Transverse colon (tissue), 4 donors: ENCODE measurements at regions not wholly inside any gene's neighbourhood (a gene's known extent, or its start where the extent isn't known, plus 50 kb on each side); places are given as distances from the start of the nearest gene placed in this dataset.

Experiments used
- EP300 ChIP-seq: sonication (generic); formaldehyde crosslinking; IDR thresholded peaks from one replicate; pipeline ENCODE4 v1.6.1; 2017; ENCODE audit warnings: antibody characterized with exemption, low read depth
- POLR2AphosphoS5 ChIP-seq, 3 donors: sonication (generic); formaldehyde crosslinking; IDR thresholded peaks; one replicate each; pipeline ENCODE4 v1.6.1; 2016; ENCODE audit warnings: antibody characterized with exemption in 3 of 3
- TF ChIP-seq, protein P1 (sequence below), 5 experiments: fragments of 200-600 bp in 3 of 5; fragments of 450-650 bp in 2 of 5; sonication (generic) in 3 of 5; IDR thresholded peaks; 1 replicate in 2 of 5; 2 replicates in 3 of 5; pipeline ENCODE4 v1.5.1; 2016 to 2017; ENCODE audit warnings: antibody characterized with exemption in 5 of 5, inconsistent platforms in 3 of 5, mild to moderate bottlenecking in 2 of 5, moderate library complexity in 1 of 5

DNA sequence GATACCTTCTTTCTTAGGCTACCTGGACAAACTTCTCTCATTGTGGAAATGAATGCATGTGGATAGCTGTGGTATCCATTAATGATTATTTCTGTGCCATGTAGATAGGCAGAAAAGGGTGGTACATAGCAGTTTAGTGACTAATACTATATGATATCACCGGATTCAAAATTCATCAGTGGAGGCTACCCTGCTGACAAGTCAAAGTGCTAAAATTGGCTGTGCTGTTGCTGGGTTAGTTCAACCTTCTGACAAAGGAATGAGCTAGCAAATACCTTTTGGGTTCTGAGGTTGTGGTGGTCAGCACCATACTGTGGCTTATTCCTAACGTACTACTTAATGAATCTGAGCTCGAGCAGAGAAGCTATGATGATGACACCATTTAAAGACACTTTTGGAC lies 109.1 kb downstream of the TFAP2B start:
- TF ChIP-seq, protein P1, sequence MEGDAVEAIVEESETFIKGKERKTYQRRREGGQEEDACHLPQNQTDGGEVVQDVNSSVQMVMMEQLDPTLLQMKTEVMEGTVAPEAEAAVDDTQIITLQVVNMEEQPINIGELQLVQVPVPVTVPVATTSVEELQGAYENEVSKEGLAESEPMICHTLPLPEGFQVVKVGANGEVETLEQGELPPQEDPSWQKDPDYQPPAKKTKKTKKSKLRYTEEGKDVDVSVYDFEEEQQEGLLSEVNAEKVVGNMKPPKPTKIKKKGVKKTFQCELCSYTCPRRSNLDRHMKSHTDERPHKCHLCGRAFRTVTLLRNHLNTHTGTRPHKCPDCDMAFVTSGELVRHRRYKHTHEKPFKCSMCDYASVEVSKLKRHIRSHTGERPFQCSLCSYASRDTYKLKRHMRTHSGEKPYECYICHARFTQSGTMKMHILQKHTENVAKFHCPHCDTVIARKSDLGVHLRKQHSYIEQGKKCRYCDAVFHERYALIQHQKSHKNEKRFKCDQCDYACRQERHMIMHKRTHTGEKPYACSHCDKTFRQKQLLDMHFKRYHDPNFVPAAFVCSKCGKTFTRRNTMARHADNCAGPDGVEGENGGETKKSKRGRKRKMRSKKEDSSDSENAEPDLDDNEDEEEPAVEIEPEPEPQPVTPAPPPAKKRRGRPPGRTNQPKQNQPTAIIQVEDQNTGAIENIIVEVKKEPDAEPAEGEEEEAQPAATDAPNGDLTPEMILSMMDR (IDR thresholded peaks at IDR 0.05) = no peak
- TF ChIP-seq POLR2AphosphoS5 (IDR thresholded peaks at IDR 0.05) (no peak), EP300 (no peak)
